ENCODE measurements at regions not wholly inside any gene's neighbourhood (a gene's known extent, or its start where the extent isn't known, plus 50 kb on each side); places are given as distances from the start of the nearest gene placed in this dataset.

GRCh38 chr11:10996678-10997077, 138.8 kb upstream of the ZBED5 start:
- DNase-seq (ENCODE audit: extremely low spot score) = no peak
- no peak overlapping the region for H3K27ac ChIP-seq (replicated peaks in 1 of 4)
- WGBS = 77% methylated on average over 1 of the region's 1 CpG
- intact Hi-C loops (cut with DNase I) = no loop called here
- H3K4me3 ChIP-seq = no peak overlapping the region
- no peaks in the 10 kb centered on the region for H3K9me3 ChIP-seq
- no peaks in the 10 kb centered on the region for H3K27me3 ChIP-seq
- no peaks in the 10 kb centered on the region for H3K36me3 ChIP-seq
- H3K4me1 ChIP-seq = peaks cover 0 to 11% (median 9%) of the 10 kb centered on the region in 4 donors
- TF ChIP-seq EP300 (IDR thresholded peaks at IDR 0.05) = no peak
- TF ChIP-seq POLR2A (IDR thresholded peaks at IDR 0.05; ENCODE audit: low read depth) = no peak
- TF ChIP-seq POLR2AphosphoS5 (IDR thresholded peaks at IDR 0.05) = no peak
- no peak for TF ChIP-seq CTCF (IDR thresholded peaks at IDR 0.05)

GRCh38 chr11:10993640-10994039, 135.8 kb upstream of the ZBED5 start:
- intact Hi-C loops (cut with DNase I) = no loop called here
- no peak for DNase-seq (ENCODE audit: extremely low spot score)
- H3K4me3 ChIP-seq = no peak overlapping the region
- H3K9me3 ChIP-seq = no peaks in the 10 kb centered on the region
- no peak for TF ChIP-seq CTCF (IDR thresholded peaks at IDR 0.05)
- TF ChIP-seq POLR2A (IDR thresholded peaks at IDR 0.05; ENCODE audit: low read depth) = no peak
- no peak for TF ChIP-seq EP300 (IDR thresholded peaks at IDR 0.05)
- TF ChIP-seq POLR2AphosphoS5 (IDR thresholded peaks at IDR 0.05) = no peak
- H3K27ac ChIP-seq (replicated peaks in 1 of 4) = no peak overlapping the region
- no peaks in the 10 kb centered on the region for H3K36me3 ChIP-seq
- H3K27me3 ChIP-seq = no peaks in the 10 kb centered on the region
- no peaks in the 10 kb centered on the region for H3K4me1 ChIP-seq
- 80% methylated on average over 5 of the region's 5 CpGs for WGBS

- intact Hi-C loops (cut with DNase I) = no loop called here
- no peak for TF ChIP-seq POLR2A (IDR thresholded peaks at IDR 0.05; ENCODE audit: low read depth)
- H3K4me1 ChIP-seq = no peaks in the 10 kb centered on the region
- H3K4me3 ChIP-seq = no peak overlapping the region
- H3K27me3 ChIP-seq = no peaks in the 10 kb centered on the region
- no peak overlapping the region for H3K27ac ChIP-seq (replicated peaks in 1 of 4)
- DNase-seq (ENCODE audit: extremely low spot score) = no peak
- H3K36me3 ChIP-seq = no peaks in the 10 kb centered on the region
- 78% methylated on average over 3 of the region's 3 CpGs for WGBS
- no peaks in the 10 kb centered on the region for H3K9me3 ChIP-seq
Measured at GRCh38 chr11:10993186-10993585, 135.3 kb upstream of the ZBED5 start.

- 82% methylated on average over 4 of the region's 4 CpGs for WGBS
- Histone ChIP-seq H3K4me1 (no peaks in the 10 kb centered on the region), H3K9me3 (no peaks in the 10 kb centered on the region), H3K27me3 (no peaks in the 10 kb centered on the region), H3K4me3 (no peak overlapping the region), H3K36me3 (no peaks in the 10 kb centered on the region), H3K27ac (replicated peaks in 1 of 4) (no peak overlapping the region)
- no peak for DNase-seq (ENCODE audit: extremely low spot score)
- TF ChIP-seq POLR2A (IDR thresholded peaks at IDR 0.05; ENCODE audit: low read depth) (no peak), CTCF (IDR thresholded peaks at IDR 0.05) (no peak), EP300 (IDR thresholded peaks at IDR 0.05) (no peak), POLR2AphosphoS5 (IDR thresholded peaks at IDR 0.05) (no peak)
- intact Hi-C loops (cut with DNase I) = no loop called here
Measured at GRCh38 chr11:10991393-10991792, 133.5 kb upstream of the ZBED5 start.

- H3K4me3 ChIP-seq = no peak overlapping the region
- no peaks in the 10 kb centered on the region for H3K27me3 ChIP-seq
- H3K36me3 ChIP-seq = no peaks in the 10 kb centered on the region
- TF ChIP-seq EP300 (IDR thresholded peaks at IDR 0.05) (no peak), POLR2A (IDR thresholded peaks at IDR 0.05; ENCODE audit: low read depth) (no peak), POLR2AphosphoS5 (IDR thresholded peaks at IDR 0.05) (no peak), CTCF (IDR thresholded peaks at IDR 0.05) (no peak)
- intact Hi-C loops (cut with DNase I) = no loop called here
- no peaks in the 10 kb centered on the region for H3K9me3 ChIP-seq
- 82% methylated on average over 3 of the region's 3 CpGs for WGBS
- no peak overlapping the region for H3K27ac ChIP-seq (replicated peaks in 1 of 4)
- no peak for DNase-seq (ENCODE audit: extremely low spot score)
- no peaks in the 10 kb centered on the region for H3K4me1 ChIP-seq
Measured at GRCh38 chr11:10990637-10991193, 132.9 kb upstream of the ZBED5 start.

Measured in esophagus muscularis mucosa (tissue), 4 donors.